ENCODE measurements at regions not wholly inside any gene's neighbourhood (a gene's known extent, or its start where the extent isn't known, plus 50 kb on each side); places are given as distances from the start of the nearest gene placed in this dataset.
"Not testable (repeated sequence)": the region's sequence is repeated elsewhere in the genome, so short reads cannot be mapped to it uniquely, and the experiment has no call there.

- DNase-seq (ENCODE audit: low read depth in 3 of 3), result no peak
These were observed 2130.9 kb upstream of the PCDH20 start for GRCh38 chr13:63546524-63546923.

- no peak for DNase-seq (ENCODE audit: low read depth in 3 of 3)
These were observed 2127.1 kb upstream of the PCDH20 start for GRCh38 chr13:63542770-63543169.

- DNase-seq (ENCODE audit: low read depth in 3 of 3), result no peak
These were observed 2125.7 kb upstream of the PCDH20 start for GRCh38 chr13:63541336-63541735.

DNA sequence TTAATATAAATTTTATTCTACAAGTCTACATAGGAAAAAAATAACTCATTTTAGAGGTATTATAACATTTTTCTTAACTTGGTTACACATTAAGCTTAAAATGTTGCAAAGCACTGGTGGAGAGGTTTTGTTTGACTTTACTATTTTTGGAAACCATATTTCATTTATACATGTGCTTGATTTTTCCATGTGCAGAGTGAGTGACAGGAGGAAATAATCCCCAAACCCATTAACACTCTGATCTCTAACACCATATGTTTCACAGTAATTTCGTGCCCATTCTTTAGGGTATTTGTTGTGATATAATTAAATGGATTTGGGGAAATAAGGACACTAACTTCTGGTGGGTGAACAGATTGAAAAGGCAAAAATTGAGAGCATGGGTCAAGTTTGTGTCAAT lies 2124.4 kb upstream of the PCDH20 start:
- no peak for DNase-seq (ENCODE audit: low read depth in 3 of 3)

DNA sequence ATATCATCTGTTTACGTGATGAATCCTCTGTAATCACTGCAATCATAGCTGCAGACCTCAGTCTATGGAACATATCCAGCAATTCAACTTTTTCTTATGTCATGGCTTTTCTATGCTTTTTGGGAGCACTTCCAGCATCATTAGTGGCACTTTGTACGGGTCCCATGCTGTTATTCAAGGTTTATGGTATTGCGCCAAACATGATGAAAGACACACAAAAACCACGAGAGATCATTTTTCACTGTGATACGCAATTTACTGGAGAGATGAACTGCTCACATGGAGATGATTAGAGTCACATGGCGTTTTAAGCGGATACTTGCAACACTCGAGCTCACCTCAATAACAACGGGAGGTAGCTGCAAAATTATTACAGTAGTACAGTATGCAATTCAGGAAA lies 2101.7 kb upstream of the PCDH20 start:
- no peak for DNase-seq (ENCODE audit: low read depth in 3 of 3)

- DNase-seq (ENCODE audit: low read depth in 3 of 3), result no peak
These were observed 2100.5 kb upstream of the PCDH20 start for GRCh38 chr13:63516124-63516523.

- no peak for DNase-seq (ENCODE audit: low read depth in 3 of 3)
These were observed 2099.2 kb upstream of the PCDH20 start for GRCh38 chr13:63514886-63515285.

- DNase-seq (ENCODE audit: low read depth in 3 of 3), result no peak
These were observed 2096.4 kb upstream of the PCDH20 start for GRCh38 chr13:63512095-63512494.

- DNase-seq (ENCODE audit: low read depth in 3 of 3), result no peak
These were observed 2086.1 kb upstream of the PCDH20 start for GRCh38 chr13:63501702-63502101.

- DNase-seq (ENCODE audit: low read depth in 3 of 3), result no peak
These were observed 2082.0 kb upstream of the PCDH20 start for GRCh38 chr13:63497601-63498000.

DNA sequence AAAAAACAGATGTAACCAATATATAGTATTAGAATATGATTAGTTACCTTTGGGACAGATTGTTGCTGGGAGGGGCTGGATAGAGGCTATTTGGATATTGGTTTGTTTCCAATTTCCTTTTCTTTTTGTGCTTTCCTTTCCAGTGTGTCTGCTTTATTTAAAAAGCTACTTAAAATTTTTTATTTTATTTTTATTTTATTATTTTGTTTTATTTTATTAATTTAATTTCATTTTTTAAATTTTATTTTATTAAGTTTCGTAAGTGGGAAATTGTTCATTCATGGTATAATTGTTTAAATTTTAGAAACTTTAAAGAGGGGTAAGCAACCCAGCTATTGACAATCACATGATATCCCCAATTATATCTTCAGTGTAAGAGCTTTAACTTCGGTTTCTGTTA lies 2077.0 kb upstream of the PCDH20 start:
- no peak for DNase-seq (ENCODE audit: low read depth in 3 of 3)

DNA sequence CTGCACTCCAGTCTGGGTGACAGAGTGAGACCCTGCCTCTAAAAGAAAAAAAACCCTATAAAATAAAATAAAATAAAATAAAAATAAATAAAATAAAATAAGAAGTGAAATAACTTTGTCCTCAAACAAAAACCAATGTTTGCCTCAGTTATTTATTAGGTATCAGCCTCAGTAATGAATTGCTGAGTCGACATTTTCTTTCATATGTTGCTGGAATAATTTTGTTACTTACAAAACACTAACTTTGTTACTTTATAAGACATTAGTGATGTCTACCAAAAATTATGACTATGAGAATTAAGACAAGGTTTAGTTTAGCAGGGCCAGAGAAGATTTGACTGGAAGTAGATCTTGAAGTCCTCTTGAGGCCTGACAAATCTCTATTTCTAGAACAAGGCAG lies 2074.5 kb upstream of the PCDH20 start:
- no peak for DNase-seq (ENCODE audit: low read depth in 3 of 3)

- no peak for DNase-seq (ENCODE audit: low read depth in 3 of 3)
These were observed 2065.7 kb upstream of the PCDH20 start for GRCh38 chr13:63481334-63481733.

GRCh38 chr13:63472711-63473110 lies 2057.1 kb upstream of the PCDH20 start:
- no peak for DNase-seq (ENCODE audit: low read depth in 3 of 3)

DNA sequence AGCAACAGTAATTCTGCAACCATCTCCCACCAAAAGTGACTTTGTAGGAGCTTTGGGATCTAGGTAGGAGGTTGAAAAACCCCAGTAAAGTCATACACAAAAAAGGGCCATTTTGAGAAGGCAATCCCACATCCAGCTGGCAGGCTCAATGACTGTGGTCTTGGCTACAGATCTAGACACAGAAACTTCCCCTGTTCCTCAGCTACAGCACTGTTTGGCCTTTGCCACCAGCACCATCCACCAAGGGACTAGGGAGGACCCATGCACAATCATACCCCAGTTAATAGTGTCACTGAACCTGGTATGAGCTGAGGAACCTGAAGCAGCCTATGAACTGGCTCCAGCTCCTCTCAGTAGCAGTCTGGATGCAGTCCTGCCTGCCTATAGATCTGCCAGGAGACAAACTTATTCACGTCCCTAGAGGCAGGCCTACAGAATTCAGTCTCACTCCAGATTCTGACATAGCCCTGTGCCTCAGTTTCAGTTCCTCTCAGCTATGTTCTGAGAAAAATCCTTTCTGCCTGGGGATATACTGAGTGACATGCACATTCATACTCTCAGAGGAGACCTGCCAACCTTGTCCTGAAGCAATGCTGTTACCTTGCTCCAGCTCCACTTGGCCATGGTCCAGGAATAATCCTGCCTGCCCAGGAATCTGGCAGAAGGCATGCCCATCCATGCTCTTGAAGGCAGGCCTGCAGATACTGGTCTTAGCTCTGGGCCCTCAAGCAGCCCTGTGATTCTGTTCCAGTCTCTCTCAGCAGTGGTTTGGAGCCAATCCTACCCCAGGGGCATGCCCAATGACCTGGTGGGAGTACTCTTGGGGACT lies 2048.3 kb upstream of the PCDH20 start:
- DNase-seq (ENCODE audit: low read depth in 3 of 3), result no peak

GRCh38 chr13:63460462-63461090 lies 2044.9 kb upstream of the PCDH20 start:
- no peak for DNase-seq (ENCODE audit: low read depth in 3 of 3)

DNA sequence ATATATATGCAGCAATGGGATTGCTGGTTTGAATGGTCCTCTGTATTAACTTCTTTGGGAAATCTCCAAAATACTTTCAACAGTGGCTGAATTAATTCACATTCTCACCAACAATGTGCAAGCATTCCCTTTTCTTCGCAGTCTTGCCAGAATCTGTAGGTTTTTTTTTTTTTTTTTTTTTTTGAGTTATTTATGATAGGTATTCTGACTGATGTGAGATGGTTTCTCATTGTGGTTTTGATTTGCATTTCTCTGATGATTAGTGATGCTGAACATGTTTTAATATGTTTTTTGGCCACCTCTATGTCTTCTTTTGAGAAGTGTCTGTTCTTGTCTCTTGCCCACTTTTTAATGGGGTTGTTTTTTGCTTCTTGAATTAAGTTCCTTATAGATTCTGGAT lies 2041.5 kb upstream of the PCDH20 start:
- DNase-seq (ENCODE audit: low read depth in 3 of 3), result no peak

- no peak for DNase-seq (ENCODE audit: low read depth in 3 of 3)
These were observed 2040.3 kb upstream of the PCDH20 start for GRCh38 chr13:63455938-63456337.

GRCh38 chr13:63449550-63449949 lies 2033.9 kb upstream of the PCDH20 start:
- DNase-seq (ENCODE audit: low read depth in 3 of 3), result no peak

- DNase-seq (ENCODE audit: low read depth in 3 of 3), result no peak
These were observed 2033.0 kb upstream of the PCDH20 start for GRCh38 chr13:63448692-63449091.

DNA sequence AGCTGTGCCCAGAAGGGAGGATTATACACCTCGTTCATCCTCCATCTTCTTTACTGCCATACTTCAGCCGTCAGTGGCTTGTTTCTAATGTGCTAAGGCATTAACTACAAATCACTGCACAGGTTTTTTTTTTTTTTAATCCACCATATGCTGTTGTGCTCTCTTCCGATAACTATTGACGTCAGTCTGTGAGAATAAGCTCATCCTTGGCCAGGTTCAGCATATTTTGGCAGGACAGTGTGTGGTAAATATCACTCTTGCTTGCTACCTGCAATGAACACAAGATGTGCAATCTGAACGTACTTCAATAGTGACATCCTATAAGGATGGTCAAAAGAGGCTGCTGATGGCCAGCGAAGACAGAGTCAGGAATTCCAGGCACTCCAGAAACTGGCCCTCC lies 2030.7 kb upstream of the PCDH20 start:
- no peak for DNase-seq (ENCODE audit: low read depth in 3 of 3)

DNA sequence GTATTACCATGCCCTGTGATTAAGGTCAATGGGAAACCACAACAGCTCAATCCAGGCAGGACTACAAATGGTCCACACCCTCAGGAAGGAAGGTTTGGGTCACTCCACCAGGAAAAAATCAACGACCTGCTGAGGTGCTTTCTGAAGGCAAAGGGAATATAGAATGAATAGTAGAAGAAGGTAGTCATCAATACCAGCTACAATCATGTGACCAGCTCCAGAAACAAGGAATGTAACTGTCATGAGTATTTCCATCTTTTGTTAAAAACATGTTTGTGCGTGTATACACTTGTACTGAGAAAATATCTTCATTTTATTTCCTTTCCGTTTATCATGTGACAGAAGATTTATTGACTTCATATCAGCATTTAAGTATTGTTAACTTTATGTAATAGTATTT lies 2028.6 kb upstream of the PCDH20 start:
- not testable (repeated sequence) for DNase-seq (ENCODE audit: low read depth in 3 of 3)

- DNase-seq (ENCODE audit: low read depth in 3 of 3), result no peak
These were observed 2023.3 kb upstream of the PCDH20 start for GRCh38 chr13:63438951-63439350.

DNA sequence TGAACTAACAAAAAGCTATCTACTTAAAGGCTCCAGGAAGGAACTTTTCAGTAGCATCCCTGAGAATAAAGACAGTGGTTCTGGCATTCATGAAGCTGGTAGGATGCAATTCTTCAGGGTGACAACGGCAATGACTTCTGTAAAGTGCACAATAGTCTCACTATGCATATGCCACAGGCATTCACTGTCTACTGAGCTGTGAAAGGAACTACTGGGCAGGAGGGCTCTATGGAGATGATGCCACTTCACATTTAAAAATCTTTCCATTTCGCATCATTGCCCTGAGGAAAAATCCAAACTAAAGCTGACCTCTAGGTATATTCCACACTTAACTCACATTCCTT lies 2020.6 kb upstream of the PCDH20 start:
- no peak for DNase-seq (ENCODE audit: low read depth in 3 of 3)
